HEK293 (cell line): ENCODE measurements at regions not wholly inside any gene's neighbourhood (a gene's known extent, or its start where the extent isn't known, plus 50 kb on each side); places are given as distances from the start of the nearest gene placed in this dataset.

Experiments used
- CTCF ChIP-seq: fragments of 450-650 bp; formaldehyde crosslinking; IDR thresholded peaks from 2 replicates; pipeline ENCODE4 v1.5.1; 2016; ENCODE audit warnings: missing biosample characterization, missing genetic modification characterization
- ZNF791 ChIP-seq: fragments of 450-650 bp; formaldehyde crosslinking; IDR thresholded peaks from 2 replicates; pipeline ENCODE4 v1.5.1; 2016; ENCODE audit warnings: missing biosample characterization, missing genetic modification characterization
- TF ChIP-seq, protein P1 (sequence below): fragments of 450-650 bp; IDR thresholded peaks from 2 replicates; pipeline ENCODE4 v1.5.1; 2018; ENCODE audit warnings: missing biosample characterization, missing genetic modification characterization

DNA sequence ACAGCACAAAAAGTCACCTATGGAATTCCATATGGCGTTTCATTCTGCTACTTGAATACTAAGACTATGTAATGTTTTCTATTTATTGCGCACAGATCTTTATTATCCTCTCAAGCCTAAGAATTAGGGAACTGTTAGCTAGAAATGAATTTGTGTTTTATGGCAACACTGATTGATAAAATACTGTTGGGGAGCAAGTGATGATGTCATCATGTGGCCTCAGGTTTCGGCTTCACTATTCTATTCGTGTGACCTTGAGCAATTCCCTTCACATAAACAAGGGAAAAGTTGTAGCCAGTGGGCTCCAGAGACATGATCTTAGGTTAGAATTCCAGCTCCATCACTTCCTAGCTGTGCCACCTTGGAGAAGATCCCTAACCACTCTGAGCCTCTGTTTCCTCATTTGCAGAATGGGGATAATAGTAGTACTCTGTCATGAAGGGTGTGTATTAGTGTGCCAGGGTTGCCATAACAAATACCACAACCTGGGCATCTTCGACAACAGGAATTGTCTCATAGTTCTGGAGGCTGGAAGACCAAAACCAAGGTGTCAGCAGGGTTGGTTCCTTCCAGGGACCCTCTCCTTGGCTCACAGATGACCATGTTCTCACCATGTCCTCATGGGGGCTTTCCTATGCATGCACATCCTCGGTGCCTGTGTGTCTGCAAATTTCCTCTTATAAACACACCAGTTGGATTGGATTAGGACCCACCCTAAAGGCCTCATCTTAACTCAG, 371.2 kb downstream of the RRAGC start:
- TF ChIP-seq CTCF (tag by site-specific recombination): no peak
- no peak for TF ChIP-seq ZNF791 (tag by site-specific recombination)
- TF ChIP-seq, protein P1, sequence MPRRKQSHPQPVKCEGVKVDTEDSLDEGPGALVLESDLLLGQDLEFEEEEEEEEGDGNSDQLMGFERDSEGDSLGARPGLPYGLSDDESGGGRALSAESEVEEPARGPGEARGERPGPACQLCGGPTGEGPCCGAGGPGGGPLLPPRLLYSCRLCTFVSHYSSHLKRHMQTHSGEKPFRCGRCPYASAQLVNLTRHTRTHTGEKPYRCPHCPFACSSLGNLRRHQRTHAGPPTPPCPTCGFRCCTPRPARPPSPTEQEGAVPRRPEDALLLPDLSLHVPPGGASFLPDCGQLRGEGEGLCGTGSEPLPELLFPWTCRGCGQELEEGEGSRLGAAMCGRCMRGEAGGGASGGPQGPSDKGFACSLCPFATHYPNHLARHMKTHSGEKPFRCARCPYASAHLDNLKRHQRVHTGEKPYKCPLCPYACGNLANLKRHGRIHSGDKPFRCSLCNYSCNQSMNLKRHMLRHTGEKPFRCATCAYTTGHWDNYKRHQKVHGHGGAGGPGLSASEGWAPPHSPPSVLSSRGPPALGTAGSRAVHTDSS (tag by site-specific recombination): no peak
